HG02588 (cell line): ENCODE measurements at regions not wholly inside any gene's neighbourhood (a gene's known extent, or its start where the extent isn't known, plus 50 kb on each side); places are given as distances from the start of the nearest gene placed in this dataset.

ENCODE experiments used
- ATAC-seq: cut with Tn5 transposase; IDR thresholded peaks from one replicate; pipeline ENCODE4 v1.9.1; 2021; ENCODE audit warnings: mild to moderate bottlenecking, moderate library complexity; ENCODE audit not compliant: unreplicated experiment

- ATAC-seq, result no peak
Measured at GRCh38 chr1:168782559-168783116, 53.6 kb upstream of the DPT start.

- ATAC-seq, result no peak
Measured at GRCh38 chr1:168783458-168784210, 54.6 kb upstream of the DPT start.

GRCh38 chr1:168786476-168787330 is 57.7 kb upstream of the DPT start:
- ATAC-seq, result no peak

GRCh38 chr1:168788258-168788657 is 59.3 kb upstream of the DPT start:
- no peak for ATAC-seq

GRCh38 chr1:168789501-168789900 is 60.5 kb upstream of the DPT start:
- no peak for ATAC-seq

GRCh38 chr1:168792142-168792541 is 63.1 kb upstream of the DPT start:
- ATAC-seq, result no peak

GRCh38 chr1:168792592-168793125 is 63.7 kb upstream of the DPT start:
- ATAC-seq, result no peak

- no peak for ATAC-seq
Measured at GRCh38 chr1:168794057-168794456, 65.1 kb upstream of the DPT start.

- no peak for ATAC-seq
Measured at GRCh38 chr1:168795681-168796080, 66.7 kb upstream of the DPT start.

GRCh38 chr1:168799927-168800605 is 71.1 kb upstream of the DPT start:
- no peak for ATAC-seq

GRCh38 chr1:168801032-168801745 is 72.2 kb upstream of the DPT start:
- ATAC-seq, result no peak

- no peak for ATAC-seq
Measured at GRCh38 chr1:168803806-168804510, 75.0 kb upstream of the DPT start.

- ATAC-seq, result no peak
Measured at GRCh38 chr1:168806952-168807351, 77.9 kb upstream of the DPT start.

GRCh38 chr1:168811176-168811575 is 82.2 kb upstream of the DPT start:
- no peak for ATAC-seq

- no peak for ATAC-seq
Measured at GRCh38 chr1:168819668-168820067, 90.7 kb upstream of the DPT start.

GRCh38 chr1:168821434-168821833 is 92.4 kb upstream of the DPT start:
- ATAC-seq, result no peak

GRCh38 chr1:168822911-168823310 is 93.9 kb upstream of the DPT start:
- no peak for ATAC-seq

- ATAC-seq, result no peak
Measured at GRCh38 chr1:168823988-168824387, 95.0 kb upstream of the DPT start.

GRCh38 chr1:168824418-168825065 is 95.5 kb upstream of the DPT start:
- no peak for ATAC-seq
